NCI-H1930 (cell line): ENCODE measurements at regions not wholly inside any gene's neighbourhood (a gene's known extent, or its start where the extent isn't known, plus 50 kb on each side); places are given as distances from the start of the nearest gene placed in this dataset.

ENCODE experiments used
- DNase-seq, 2 experiments: peaks; one replicate each; lab custom pipeline; 2025; lab: John Stamatoyannopoulos, UW

DNA sequence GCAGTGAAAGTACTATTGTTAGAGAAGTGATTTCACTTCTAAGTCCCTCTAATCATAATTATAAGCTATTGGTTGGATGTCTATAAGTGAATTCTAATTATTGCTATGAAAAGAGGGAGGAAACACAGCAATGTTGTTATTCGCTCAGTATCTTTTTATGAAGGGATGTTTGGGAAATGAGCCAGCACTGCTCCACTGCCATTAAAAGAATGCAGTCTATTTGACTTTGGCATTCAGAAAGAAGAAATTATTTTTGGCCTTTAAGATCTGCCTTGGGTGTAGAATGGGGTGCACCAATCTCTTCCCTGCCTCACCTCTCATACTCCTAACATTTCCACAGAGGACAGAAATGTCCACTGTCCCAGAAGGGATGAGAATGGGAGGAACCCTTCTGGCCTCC, 332.0 kb downstream of the SPATA31D1 start:
- DNase-seq: no peak

DNA sequence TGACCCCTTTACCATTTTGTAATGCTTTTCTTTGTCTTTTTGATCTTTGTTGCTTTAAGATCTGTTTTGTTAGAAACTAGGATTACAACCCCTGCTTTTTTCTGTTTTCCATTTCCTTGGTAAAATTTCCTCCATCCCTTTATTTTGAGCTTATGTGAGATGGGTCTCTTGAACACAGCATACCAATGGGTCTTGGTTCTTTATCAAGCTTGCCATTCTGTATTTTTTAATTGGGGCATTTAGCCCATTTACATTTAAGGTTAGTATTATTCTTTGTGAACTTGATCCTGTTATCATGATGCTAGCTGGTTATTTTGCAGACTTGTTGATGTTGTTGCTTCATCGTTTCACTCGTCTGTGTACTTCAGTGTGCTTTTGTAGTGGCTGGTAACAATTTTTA, 337.3 kb downstream of the SPATA31D1 start:
- DNase-seq: no peak

DNA sequence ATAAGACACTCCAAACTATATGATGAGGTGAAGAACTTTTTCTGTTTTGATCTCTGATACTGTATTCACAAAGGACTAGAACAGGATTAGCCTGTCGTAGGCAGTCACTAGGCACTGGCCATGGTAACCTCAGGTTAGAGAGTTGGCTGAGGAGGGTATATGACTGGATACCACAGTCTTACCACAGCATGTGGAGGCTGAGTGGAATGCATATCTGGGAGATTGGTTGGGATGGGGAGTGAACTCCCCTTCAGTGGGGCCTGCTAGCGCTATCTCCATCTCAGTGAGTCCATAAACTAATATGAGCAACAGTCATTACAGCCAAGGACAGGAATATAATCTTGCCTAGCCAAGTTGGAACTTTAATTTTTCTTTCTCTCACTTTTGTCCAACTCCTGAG, 339.1 kb downstream of the SPATA31D1 start:
- no peak for DNase-seq

DNA sequence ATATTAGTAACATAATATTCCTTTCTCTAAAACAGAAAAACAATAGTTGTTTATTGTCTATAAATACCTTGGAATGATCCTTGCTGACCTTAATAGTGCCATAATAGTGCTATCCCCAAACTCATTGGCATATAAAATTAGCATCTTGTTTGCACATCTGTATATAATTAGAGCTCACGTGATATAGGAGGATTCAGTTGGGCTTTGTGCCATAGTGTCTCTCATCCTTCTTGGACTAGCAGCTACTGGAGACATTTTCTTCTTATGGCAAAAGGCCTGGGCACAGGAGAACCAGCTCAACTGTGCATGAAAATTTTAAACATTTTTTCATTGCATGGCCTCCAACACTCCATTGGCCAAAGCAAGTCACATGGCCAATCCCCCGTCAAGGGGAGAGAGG, 342.5 kb downstream of the SPATA31D1 start:
- DNase-seq: no peak

DNA sequence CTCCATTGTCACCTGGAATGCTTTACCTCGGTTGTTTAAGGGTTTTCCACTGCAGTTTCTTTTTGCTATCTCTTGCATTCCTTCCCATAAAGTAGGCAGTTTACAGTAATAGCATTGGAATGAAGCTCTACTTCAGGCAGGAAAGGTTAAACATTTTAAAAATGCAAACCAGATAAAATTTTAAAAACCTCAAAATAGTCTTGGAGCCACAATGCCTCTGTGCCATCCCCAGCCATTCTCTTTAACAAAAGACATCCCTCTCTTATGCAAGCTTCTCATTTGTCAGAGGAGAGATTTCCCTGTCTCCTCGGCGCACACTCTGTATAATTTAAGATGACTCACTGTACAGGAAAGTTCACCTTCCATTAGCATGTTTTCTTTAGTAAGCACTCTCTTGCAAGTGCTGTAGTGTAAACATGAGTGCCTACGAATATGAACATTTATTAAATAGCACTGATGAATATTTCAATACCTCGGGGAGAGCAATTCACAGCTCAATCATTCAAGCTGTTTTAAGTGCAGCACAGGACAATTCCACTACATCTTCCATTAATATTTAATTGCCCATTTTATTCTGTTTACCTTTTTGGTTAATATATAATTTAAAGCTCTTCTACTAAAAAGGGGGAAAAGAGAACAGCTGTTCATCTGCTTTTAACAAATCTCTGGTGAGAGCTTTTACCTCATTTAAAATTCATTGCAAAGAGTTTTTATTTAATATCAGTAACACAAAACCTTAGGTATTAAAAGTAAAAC, 343.6 kb downstream of the SPATA31D1 start:
- no peak for DNase-seq

DNA sequence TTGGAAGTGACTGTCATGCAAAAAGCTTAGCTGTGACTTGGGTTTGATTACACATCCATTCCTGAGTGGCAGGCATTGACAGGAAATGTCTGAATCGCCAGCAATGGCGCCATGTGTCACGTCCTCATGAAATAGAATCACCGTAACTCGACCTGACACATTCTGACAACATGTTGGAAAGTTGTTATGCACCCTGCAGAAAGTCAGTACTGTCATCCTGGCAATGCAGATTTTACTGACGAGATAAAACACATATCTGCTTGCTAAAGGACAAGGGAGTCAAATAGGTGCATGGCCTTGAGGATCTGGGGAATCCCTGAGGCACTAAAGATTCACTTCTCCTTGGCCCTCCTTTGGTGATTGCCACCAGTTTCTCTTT, 344.2 kb downstream of the SPATA31D1 start:
- no peak for DNase-seq

DNA sequence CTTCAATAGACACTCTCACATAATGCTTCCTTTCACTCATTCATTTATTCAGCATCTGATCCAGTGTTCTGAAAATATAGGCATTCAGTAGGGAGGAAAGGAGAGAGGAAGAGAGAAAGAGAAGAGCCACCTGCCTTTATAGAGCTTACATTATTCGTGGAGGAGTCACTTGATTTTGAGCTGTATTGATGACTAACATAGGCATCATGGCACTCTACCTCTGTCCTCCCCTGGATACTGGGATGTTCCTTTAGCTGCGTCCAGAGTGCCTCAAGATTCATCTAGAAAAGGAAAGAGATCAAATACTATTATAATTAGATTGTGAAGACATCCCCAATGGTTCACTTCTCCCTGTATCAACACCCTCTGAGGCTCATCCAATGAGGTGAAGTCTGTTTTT, 345.1 kb downstream of the SPATA31D1 start:
- DNase-seq: no peak

DNA sequence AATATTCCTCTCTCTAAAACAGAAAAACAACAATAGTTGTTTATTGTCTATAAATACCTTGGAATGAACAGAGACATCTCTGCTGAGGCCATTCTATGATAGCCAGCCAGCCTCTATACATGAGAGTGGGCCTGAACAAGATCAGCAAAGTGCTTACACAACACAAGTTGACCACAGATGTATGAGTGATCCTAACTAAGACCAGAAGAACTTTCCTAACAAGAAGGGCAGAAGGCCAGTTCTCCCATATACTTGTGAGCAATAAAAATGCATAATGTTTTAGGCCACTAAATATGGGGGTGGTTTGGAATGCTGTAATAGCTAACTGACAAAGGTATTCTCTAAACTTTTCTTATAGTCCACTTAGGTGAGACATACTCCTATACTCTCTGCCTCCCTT, 345.7 kb downstream of the SPATA31D1 start:
- no peak for DNase-seq

DNA sequence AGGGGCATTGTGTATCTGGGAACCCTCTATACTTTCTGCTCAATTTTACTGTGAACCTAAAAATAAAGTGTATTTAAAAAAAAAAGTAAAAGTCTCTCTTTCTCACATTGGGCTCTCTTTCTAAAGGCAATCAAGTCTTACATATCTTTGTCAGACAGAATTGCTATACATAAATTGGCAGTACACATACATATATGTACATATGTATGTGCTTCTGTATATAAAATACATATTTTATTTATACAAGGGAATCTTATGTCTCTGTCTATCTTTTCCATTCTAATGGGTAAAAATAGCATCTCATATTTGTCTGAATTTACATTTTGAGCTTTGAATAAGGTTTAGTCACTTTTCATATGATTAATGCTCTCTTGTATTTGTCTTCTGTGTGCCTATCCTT, 348.8 kb downstream of the SPATA31D1 start:
- DNase-seq: no peak

DNA sequence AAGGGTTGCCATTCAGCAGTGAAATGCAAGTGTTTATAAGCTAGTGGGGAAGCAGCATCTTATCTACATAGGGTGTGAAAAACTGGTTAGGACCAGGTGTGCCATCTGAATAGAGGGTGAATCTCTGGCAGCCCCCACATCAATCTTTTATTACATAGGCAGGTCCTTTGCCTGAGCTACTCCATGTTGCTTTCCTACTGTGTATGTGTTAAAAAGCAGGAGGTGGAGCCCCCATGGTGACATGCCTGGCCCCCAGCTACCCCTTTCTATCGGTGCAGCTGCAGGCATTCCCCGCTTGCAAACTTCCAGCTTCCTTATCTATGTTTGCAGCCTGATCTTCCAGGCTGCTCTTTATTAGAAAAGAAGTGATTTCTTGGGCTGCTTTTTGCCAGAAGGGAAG, 353.5 kb downstream of the SPATA31D1 start:
- no peak for DNase-seq

DNA sequence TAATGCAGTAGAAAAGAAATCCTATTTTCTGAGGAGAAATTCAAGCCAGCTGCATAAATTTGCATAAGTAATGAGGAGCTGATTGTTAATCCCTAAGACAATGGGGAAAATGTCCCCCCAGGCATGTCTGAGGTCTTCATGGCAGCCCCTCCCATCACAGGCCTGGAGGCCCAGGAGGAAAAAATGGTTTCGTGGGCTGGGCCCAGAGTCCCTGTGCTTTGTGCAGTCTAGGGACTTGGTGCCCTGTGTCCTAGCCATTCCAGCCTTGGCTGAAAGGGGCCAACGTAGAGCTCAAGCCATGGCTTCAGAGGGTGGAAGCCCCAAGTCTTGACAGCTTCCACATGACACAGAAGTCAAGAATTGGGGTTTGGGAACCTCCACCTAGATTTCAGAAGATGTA, 357.5 kb downstream of the SPATA31D1 start:
- DNase-seq: no peak

DNA sequence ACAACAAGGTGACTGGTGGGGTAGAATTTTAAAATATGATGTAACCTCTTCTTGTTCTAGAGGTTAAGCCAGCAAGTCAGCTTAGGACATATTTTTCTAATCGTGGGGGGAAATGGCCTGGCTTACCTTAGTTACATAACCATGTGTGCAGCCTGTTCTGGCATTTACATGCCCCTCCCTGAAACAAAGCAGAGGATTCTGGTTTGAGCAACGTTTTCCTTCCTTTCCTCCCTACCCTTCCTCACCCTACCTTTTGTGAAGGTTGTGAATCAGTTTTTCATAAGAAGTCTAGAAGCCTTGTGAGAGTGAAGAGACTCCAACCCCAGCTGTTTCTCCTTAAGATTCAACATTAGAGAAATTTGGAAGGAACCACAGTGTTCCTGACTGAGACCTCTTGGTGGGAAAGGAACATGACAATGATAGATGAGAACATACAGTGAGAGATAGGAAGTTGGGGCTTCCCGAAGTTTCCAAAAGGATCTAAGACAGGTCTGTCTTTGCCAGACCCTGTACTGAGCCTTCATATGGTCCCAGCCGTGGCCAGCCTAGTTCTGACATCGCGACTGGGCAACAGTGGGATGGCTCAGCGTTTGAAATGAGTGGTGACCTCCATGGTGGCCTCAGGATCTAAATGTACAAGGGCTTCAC, 365.2 kb downstream of the SPATA31D1 start:
- DNase-seq: no peak

DNA sequence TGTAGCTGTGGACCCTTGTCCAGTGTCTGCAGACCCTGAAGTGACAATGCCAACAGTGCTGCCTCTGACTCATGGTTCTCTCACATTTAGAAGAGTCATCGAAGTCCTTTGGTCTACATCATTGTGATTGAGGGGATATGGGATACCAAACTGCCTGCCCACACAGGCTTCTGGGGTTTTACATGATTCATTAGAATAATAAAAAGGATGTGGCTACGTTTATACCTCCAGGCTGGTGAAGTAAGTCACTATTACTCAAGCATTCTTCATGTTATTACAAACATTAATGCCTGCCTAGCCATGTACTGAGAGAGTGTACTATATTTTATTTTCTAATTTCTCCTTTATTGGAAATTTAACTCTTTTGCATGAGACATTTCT, 365.7 kb downstream of the SPATA31D1 start:
- DNase-seq: no peak

DNA sequence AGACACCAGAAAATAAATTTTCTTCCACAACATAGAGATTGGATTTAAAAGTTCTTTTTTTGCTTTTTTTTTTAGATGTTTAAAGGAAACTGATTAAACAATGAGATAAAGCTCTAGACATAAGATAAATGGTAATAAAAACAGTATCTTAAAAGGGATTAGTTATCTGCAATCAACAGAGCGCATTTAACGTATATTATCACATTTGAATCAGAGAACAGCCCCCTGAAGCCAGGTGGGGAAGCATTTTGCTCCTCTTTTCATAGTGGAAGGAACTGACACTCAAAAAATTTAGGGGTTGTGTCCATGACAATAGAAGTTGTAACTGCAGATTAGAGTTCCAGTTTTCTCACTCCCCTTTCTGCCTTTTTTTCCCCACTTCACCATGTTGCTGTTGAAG, 367.6 kb downstream of the SPATA31D1 start:
- no peak for DNase-seq

DNA sequence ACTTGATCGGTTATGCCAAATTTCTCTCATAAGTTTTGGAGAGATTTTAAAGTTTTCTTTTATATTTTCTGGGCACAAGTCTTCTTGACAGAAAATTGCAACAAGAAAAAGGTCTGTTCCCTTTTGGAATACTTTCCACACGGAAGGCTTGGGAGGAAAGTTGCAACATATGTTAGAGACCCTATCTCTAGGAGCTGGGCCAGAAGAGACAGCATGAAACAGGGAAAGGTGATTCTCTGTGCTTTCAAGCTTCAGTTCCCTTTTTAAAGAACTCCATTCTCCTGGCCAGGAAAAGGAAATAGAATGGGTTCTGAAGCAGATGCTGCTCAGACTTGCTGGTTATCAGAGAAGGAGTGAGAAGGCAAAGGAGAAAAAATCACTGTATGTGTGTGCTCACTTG, 368.3 kb downstream of the SPATA31D1 start:
- DNase-seq: no peak

DNA sequence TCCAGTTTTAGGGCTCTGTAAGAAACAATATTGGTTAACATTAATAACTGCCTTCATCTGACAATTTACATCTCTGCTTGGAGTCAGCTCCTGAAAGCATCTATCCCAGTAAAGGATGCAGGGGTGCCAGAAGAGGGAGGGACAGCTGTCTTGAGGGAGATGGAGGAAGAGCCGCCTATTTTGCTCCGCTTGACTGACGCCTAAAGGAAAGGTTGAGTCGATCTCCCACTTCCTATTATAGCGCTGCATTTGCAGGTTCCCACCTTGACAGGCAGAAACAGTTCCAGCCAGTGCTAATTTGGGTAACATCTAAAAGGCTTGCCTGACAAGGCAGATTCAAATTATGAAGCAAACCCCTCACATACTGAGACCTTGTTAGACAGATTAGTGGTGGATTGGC, 374.6 kb downstream of the SPATA31D1 start:
- peak; percentile 60 to 73 for DNase-seq

DNA sequence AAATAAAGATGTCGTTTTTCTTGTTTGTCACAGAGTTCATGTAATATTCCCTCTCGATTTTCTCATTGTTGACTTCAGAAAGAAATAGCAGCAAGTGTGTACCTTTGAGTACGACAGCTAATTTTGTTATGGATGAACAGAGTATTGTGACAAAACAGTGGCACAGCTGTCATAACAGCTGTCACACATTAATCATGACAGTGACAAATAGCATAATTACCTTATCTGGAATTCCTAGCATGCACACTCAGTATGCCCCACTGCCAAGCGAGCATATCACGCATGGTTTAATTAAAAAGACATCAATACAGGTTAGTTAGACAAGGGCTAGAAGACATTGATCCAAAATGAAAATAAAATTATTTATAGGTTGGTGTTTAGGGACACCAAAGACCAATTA, 375.1 kb downstream of the SPATA31D1 start:
- DNase-seq: peak; percentile 60 to 79

DNA sequence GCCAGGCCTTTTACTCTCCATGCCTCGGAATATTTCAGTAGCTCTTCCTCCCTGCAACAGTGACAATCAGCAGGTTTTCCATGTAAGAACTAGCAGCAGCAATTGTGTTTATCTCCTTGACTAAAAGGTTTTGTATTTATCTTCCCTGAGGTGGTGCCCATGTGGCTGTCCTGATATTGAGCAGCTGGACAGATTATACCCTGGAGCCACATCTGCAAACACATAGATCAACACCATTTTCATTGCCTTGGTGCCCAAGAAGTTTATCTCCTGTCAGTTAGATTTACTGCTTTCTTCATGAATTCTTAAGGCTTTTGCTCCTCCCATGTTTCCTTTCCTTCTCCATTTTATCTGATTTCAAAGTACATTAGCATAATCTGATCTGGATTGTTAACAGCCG, 378.4 kb downstream of the SPATA31D1 start:
- DNase-seq: no peak

DNA sequence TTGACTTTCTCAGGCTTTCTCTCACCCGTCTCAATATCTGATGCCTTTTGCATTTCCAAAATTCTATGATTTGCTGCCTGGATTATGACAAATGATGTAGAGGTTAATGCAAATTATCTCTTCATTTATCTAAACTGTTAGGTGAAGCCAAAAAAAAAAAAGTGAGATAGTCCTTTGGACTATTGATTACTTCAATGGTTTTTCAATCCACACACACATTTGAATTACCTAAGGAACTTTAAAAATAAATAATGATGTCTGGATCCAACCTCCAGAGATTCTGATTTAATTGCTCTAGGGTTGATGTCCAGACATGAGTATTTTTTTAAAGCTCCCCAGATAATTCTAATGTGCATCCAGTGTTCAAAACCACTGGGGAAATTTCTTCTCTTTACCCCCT, 379.4 kb downstream of the SPATA31D1 start:
- DNase-seq: no peak

DNA sequence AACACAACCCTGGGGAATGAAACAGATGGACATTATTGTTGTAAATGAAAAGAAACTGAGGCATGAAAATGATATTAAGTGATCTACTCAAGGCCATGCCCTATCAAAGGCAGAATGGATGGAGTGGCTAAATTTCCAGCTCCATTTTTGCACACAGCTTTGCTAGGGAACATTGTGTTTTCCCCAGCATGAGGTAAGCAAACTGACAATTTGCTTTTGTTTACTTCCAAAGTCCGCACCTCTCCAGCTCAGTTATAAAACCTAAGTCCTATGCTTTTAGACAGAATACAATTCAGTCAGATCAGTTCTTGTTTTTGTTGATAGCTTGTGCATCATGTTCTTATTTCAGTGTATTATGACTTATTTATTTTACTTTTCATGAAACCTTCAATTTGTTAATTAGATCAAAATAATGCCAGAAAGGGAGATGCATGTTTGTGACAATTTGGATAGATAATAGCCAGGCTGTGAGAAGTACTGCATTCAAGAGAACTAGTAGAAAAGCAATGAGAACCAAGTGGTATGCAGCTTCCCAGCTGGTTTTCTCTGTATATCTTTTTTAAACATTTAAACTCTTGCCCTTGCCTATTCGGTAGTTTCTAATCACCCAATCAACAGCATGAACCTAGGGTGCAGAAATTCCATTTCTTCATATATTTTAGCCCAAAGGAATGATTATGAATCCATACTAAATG, 380.8 kb downstream of the SPATA31D1 start:
- no peak for DNase-seq

DNA sequence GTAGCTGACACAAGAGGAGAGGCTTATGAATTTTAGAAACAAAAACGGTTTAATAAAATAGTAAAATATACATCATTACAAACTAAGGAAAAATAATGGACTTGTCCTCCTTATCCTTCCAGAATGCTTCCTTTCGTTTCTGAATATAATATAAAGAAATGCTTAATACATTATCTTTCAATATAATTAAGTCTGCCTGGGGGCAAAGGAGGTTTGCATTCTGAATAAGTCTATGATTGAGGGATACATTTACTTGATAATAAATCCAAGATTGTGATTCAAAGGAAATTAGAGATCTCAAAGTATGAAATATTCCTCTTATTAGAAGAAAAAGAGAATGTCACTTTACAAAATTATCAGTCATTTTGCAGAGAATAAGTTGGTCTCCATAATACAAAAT, 386.5 kb downstream of the SPATA31D1 start:
- DNase-seq: no peak

DNA sequence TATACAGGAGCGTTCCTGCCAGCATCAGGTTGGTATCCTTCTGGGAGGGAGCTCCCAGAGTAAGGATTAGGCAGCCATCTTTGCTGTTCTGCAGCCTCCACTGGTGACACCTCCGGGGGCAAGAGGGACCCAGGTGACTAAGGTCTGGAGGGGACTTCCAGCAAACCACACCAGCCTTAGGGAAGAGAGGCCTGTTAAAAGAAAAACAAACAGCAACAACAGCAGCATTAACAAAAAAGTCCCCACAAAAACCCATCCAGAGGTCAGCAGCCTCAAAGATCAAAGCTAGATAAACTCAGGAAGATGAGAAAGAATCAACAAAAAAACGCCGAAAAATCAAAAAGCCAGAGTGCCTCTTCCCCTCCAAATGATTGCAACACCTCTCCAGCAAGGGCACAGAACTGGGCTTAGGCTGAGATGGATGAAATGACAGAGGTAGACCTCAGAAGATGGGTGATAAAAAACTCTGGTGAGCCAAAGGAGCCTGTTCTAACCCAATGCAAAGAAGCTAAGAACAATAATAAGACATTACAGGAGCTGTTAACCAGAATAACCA, 388.2 kb downstream of the SPATA31D1 start:
- DNase-seq: no peak
